HAP-1 (cell line): ENCODE measurements at regions not wholly inside any gene's neighbourhood (a gene's known extent, or its start where the extent isn't known, plus 50 kb on each side); places are given as distances from the start of the nearest gene placed in this dataset.

ENCODE experiments used
- DNase-seq, 2 experiments: peaks; one replicate each; pipeline ENCODE4 v3.0.0-alpha.2; 2016 to 2020; ENCODE audit warnings: low spot score in 2 of 2
- H3K27me3 ChIP-seq: fragments of 250-450 bp; sonication (Bioruptor Pico); 2 replicates; pipeline ENCODE4 v1.5.1; 2020; ENCODE audit warnings: low read depth, mild to moderate bottlenecking, moderate library complexity
- H3K36me3 ChIP-seq: fragments of 250-450 bp; sonication (Bioruptor Pico); replicated peaks from 2 replicates; pipeline ENCODE4 v1.5.1; 2020; ENCODE audit warnings: mild to moderate bottlenecking
- H3K4me1 ChIP-seq: fragments of 250-450 bp; sonication (Bioruptor Pico); 2 replicates; pipeline ENCODE4 v1.5.1; 2020; ENCODE audit warnings: mild to moderate bottlenecking
- H3K4me3 ChIP-seq: fragments of 250-450 bp; sonication (Bioruptor Pico); 2 replicates; pipeline ENCODE4 v1.5.1; 2020; ENCODE audit warnings: mild to moderate bottlenecking, moderate library complexity
- H3K9me3 ChIP-seq: fragments of 250-450 bp; sonication (Bioruptor Pico); 2 replicates; pipeline ENCODE4 v1.5.1; 2020; ENCODE audit warnings: mild to moderate bottlenecking, moderate library complexity
- in situ Hi-C: fragments of 300-500 bp; cut with MboI; formaldehyde crosslinking; loops from 3 replicates; pipeline ENCODE4 v1.14.3; 2020; ENCODE audit warnings: low sequenced_read_pairs, inconsistent platforms, mixed read lengths

- peaks cover 10% of the 10 kb centered on the region; the same call in 1 of the 2 replicates for H3K9me3 ChIP-seq
- H3K4me3 ChIP-seq = no peak overlapping the region
- in situ Hi-C loops = no loop called here
- no peak for DNase-seq
- H3K27me3 ChIP-seq = no peaks in the 10 kb centered on the region
- no peaks in the 10 kb centered on the region for H3K4me1 ChIP-seq
- no peaks in the 10 kb centered on the region for H3K36me3 ChIP-seq
Observed at GRCh38 chr3:193754719-193755118, 161.7 kb downstream of the OPA1 start.

GRCh38 chr3:193756536-193756935 lies 163.5 kb downstream of the OPA1 start:
- Histone ChIP-seq H3K27me3 (no peaks in the 10 kb centered on the region), H3K4me3 (no peak overlapping the region), H3K36me3 (no peaks in the 10 kb centered on the region), H3K9me3 (peaks cover 10% of the 10 kb centered on the region; the same call in 1 of the 2 replicates), H3K4me1 (no peaks in the 10 kb centered on the region)
- no peak for DNase-seq
- in situ Hi-C loops = no loop called here

- in situ Hi-C loops = no loop called here
- Histone ChIP-seq H3K4me3 (no peak overlapping the region), H3K27me3 (no peaks in the 10 kb centered on the region), H3K4me1 (no peaks in the 10 kb centered on the region), H3K36me3 (no peaks in the 10 kb centered on the region), H3K9me3 (peaks cover 10% of the 10 kb centered on the region; the same call in 1 of the 2 replicates)
- no peak for DNase-seq
Observed at GRCh38 chr3:193757457-193757856, 164.4 kb downstream of the OPA1 start.

- Histone ChIP-seq H3K9me3 (peaks cover 3% of the 10 kb centered on the region; the same call in 1 of the 2 replicates), H3K27me3 (no peaks in the 10 kb centered on the region), H3K4me1 (no peaks in the 10 kb centered on the region), H3K36me3 (no peaks in the 10 kb centered on the region), H3K4me3 (no peak overlapping the region)
- in situ Hi-C loops = no loop called here
- no peak for DNase-seq
Observed at GRCh38 chr3:193761969-193762368, 169.0 kb downstream of the OPA1 start.

GRCh38 chr3:193762657-193763056 lies 169.6 kb downstream of the OPA1 start:
- no peak for DNase-seq
- Histone ChIP-seq H3K4me1 (no peaks in the 10 kb centered on the region), H3K9me3 (0 out of 2 replicates have a peak, but pooled peaks cover 3% of the 10 kb centered on the region), H3K27me3 (no peaks in the 10 kb centered on the region), H3K4me3 (no peak overlapping the region), H3K36me3 (no peaks in the 10 kb centered on the region)
- in situ Hi-C loops = no loop called here

GRCh38 chr3:193764959-193765358 lies 172.0 kb downstream of the OPA1 start:
- no peak for DNase-seq
- Histone ChIP-seq H3K4me1 (no peaks in the 10 kb centered on the region), H3K4me3 (no peak overlapping the region), H3K36me3 (no peaks in the 10 kb centered on the region), H3K9me3 (no peaks in the 10 kb centered on the region), H3K27me3 (no peaks in the 10 kb centered on the region)
- in situ Hi-C loops = no loop called here

- no peaks in the 10 kb centered on the region for H3K9me3 ChIP-seq
- in situ Hi-C loops = no loop called here
- no peak overlapping the region for H3K4me3 ChIP-seq
- no peaks in the 10 kb centered on the region for H3K27me3 ChIP-seq
- H3K36me3 ChIP-seq = no peaks in the 10 kb centered on the region
- DNase-seq = no peak
- H3K4me1 ChIP-seq = no peaks in the 10 kb centered on the region
Observed at GRCh38 chr3:193767353-193768069, 174.5 kb downstream of the OPA1 start.

GRCh38 chr3:193768070-193768394 lies 175.0 kb downstream of the OPA1 start:
- in situ Hi-C loops = no loop called here
- H3K4me3 ChIP-seq = no peak overlapping the region
- DNase-seq = no peak
- no peaks in the 10 kb centered on the region for H3K4me1 ChIP-seq
- no peaks in the 10 kb centered on the region for H3K27me3 ChIP-seq
- H3K36me3 ChIP-seq = no peaks in the 10 kb centered on the region
- no peaks in the 10 kb centered on the region for H3K9me3 ChIP-seq

GRCh38 chr3:193769437-193769836 lies 176.4 kb downstream of the OPA1 start:
- H3K36me3 ChIP-seq = no peaks in the 10 kb centered on the region
- no peaks in the 10 kb centered on the region for H3K27me3 ChIP-seq
- in situ Hi-C loops = no loop called here
- no peaks in the 10 kb centered on the region for H3K4me1 ChIP-seq
- DNase-seq = no peak
- H3K9me3 ChIP-seq = no peaks in the 10 kb centered on the region
- H3K4me3 ChIP-seq = no peak overlapping the region

GRCh38 chr3:193771011-193771652 lies 178.1 kb downstream of the OPA1 start:
- DNase-seq = no peak
- Histone ChIP-seq H3K4me3 (no peak overlapping the region), H3K9me3 (no peaks in the 10 kb centered on the region), H3K4me1 (no peaks in the 10 kb centered on the region), H3K36me3 (no peaks in the 10 kb centered on the region), H3K27me3 (no peaks in the 10 kb centered on the region)
- in situ Hi-C loops = no loop called here

- in situ Hi-C loops = no loop called here
- no peaks in the 10 kb centered on the region for H3K9me3 ChIP-seq
- H3K4me3 ChIP-seq = no peak overlapping the region
- DNase-seq = no peak
- H3K4me1 ChIP-seq = no peaks in the 10 kb centered on the region
- H3K36me3 ChIP-seq = no peaks in the 10 kb centered on the region
- no peaks in the 10 kb centered on the region for H3K27me3 ChIP-seq
Observed at GRCh38 chr3:193771653-193772421, 178.8 kb downstream of the OPA1 start.

GRCh38 chr3:193772422-193772763 lies 179.4 kb downstream of the OPA1 start:
- Histone ChIP-seq H3K4me3 (no peak overlapping the region), H3K36me3 (no peaks in the 10 kb centered on the region), H3K9me3 (no peaks in the 10 kb centered on the region), H3K27me3 (no peaks in the 10 kb centered on the region), H3K4me1 (no peaks in the 10 kb centered on the region)
- in situ Hi-C loops = no loop called here
- DNase-seq = no peak

- no peaks in the 10 kb centered on the region for H3K4me1 ChIP-seq
- no peak overlapping the region for H3K4me3 ChIP-seq
- no peaks in the 10 kb centered on the region for H3K9me3 ChIP-seq
- DNase-seq = no peak
- no peaks in the 10 kb centered on the region for H3K36me3 ChIP-seq
- in situ Hi-C loops = no loop called here
- no peaks in the 10 kb centered on the region for H3K27me3 ChIP-seq
Observed at GRCh38 chr3:193773266-193774220, 180.5 kb downstream of the OPA1 start.
